Upper lobe of left lung (tissue), 6 donors: ENCODE measurements at regions not wholly inside any gene's neighbourhood (a gene's known extent, or its start where the extent isn't known, plus 50 kb on each side); places are given as distances from the start of the nearest gene placed in this dataset.
A peak's percentile ranks its signal among the peaks of the same experiment; 100 is the strongest.
"Not testable (repeated sequence)": the region's sequence is repeated elsewhere in the genome, so short reads cannot be mapped to it uniquely, and the experiment has no call there.

Experiments used
- ATAC-seq, 2 donors: fragments of 200-7000 bp; cut with Tn5 transposase; one replicate each; pipeline ENCODE4 v1.9.1; 2022; ENCODE audit warnings: mild to moderate bottlenecking in 2 of 2, moderate library complexity in 2 of 2; ENCODE audit not compliant: low FRiP score in 2 of 2
- DNase-seq, 2 donors: peaks; one replicate each; pipeline ENCODE4 v3.0.0-alpha.2; 2019 to 2020
- H3K27ac ChIP-seq, 4 donors: fragments of 200-600 bp; sonication (generic); one replicate each; pipeline ENCODE4 v1.5.1; 2016 to 2019
- H3K27me3 ChIP-seq, 4 donors: fragments of 200-600 bp; sonication (generic); one replicate each; pipeline ENCODE4 v1.5.1; 2017 to 2019
- H3K36me3 ChIP-seq, 4 donors: fragments of 200-600 bp; sonication (generic); one replicate each; pipeline ENCODE4 v1.5.1; 2016 to 2019
- H3K4me1 ChIP-seq, 4 donors: fragments of 200-600 bp; sonication (generic); one replicate each; pipeline ENCODE4 v1.5.1; 2018 to 2019
- H3K4me3 ChIP-seq, 4 donors: fragments of 200-600 bp; sonication (generic); one replicate each; pipeline ENCODE4 v1.5.1; 2017 to 2019; ENCODE audit warnings: mild to moderate bottlenecking in 2 of 4, moderate library complexity in 1 of 4
- H3K9me3 ChIP-seq, 4 donors: fragments of 200-600 bp; sonication (generic); one replicate each; pipeline ENCODE4 v1.5.1; 2018 to 2019
- CTCF ChIP-seq, 6 experiments: fragments of 450-650 bp in 4 of 6; fragments of 200-600 bp in 2 of 6; sonication (generic) in 2 of 6; IDR thresholded peaks; one replicate each; pipeline ENCODE4 v1.5.1; 2016 to 2019; ENCODE audit warnings: antibody characterized with exemption in 6 of 6
- EP300 ChIP-seq, 4 donors: sonication (generic); formaldehyde crosslinking; IDR thresholded peaks; one replicate each; pipeline ENCODE4 v1.5.1; 2017; ENCODE audit warnings: antibody characterized with exemption in 4 of 4, control low read depth in 2 of 4
- POLR2A ChIP-seq, 4 donors: fragments of 450-650 bp; IDR thresholded peaks; one replicate each; pipeline ENCODE4 v1.5.1; 2016 to 2017; ENCODE audit warnings: antibody characterized with exemption in 4 of 4, mild to moderate bottlenecking in 2 of 4
- POLR2AphosphoS5 ChIP-seq, 2 donors: sonication (generic); formaldehyde crosslinking; IDR thresholded peaks; one replicate each; pipeline ENCODE4 v1.5.1; 2017; ENCODE audit warnings: antibody characterized with exemption in 2 of 2
- WGBS, 2 donors: methylation state at CpG; one replicate each; pipeline ENCODE4 v1.1.5; 2017 to 2018; 5-methylcytosine and 5-hydroxymethylcytosine counted together
- donor health status: DM: no; HTN: no; CAD: no; lungs with moderate emphysema.
- donor health status: DM: no; HTN: yes; CAD: no; lungs with severe emphysema.

DNA sequence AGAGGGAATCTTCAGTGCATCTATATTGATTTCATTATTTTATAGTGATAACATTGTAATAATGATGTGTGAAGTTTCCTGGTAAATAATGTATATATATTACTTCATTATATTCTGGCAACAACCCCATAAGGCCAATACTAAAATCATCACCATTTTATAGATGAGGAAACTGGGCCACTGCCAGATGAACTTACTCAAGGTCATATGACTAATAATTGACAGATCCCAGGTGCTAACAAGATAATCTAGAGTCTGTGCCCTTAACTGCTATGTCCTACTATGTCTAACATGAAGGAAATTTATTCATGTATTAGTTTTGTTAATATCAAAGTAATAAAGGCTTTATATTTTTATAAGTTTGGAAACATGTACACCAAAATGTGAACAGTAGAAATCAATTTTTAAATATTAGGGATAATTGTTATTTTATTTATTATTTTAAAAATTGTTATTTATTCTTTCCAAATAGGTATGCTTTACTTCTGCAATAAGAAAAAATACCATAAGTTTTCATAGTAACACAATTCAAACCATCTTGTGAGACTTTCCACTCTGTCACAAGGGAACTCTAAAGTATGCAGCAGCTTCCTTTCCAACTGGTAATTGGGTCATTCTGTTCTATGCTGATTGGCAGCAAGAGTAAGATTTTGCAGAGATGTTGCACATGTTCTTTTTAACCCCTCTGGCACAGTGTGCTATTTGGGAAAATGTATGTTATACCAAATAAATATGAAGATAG lies 90.8 kb upstream of the CMC1 start:
- ATAC-seq = peak in 1 of 2 donors; percentile 57
- H3K27ac ChIP-seq = no peak overlapping the region

DNA sequence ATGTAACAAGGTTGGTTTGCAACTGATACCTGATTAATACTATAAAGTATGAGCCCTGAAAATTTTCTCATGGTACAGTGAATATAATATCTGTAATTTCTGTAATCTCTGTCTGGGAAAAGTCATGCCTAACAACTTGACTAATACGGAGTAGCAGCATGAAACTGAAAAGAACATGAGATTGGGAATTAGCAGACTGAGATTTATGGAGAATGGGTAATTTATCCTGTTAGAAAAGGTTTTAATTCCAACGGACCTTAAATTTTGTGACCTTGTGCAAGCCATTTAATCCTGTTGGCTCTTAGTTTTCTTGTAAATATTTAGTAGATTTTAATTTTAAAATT lies 90.2 kb upstream of the CMC1 start:
- Histone ChIP-seq H3K36me3 (no peaks in the 10 kb centered on the region), H3K27me3 (no peaks in the 10 kb centered on the region), H3K4me3 (no peak overlapping the region), H3K4me1 (peaks cover 0 to 13% (median 4%) of the 10 kb centered on the region in 4 donors), H3K9me3 (peaks cover 0 to 4% (median 2%) of the 10 kb centered on the region in 4 donors), H3K27ac (peak overlapping the region in 1 of 4 donors; percentile 22)
- no peak for ATAC-seq
- TF ChIP-seq POLR2AphosphoS5 (IDR thresholded peaks at IDR 0.05) (no peak), POLR2A (IDR thresholded peaks at IDR 0.05) (no peak), EP300 (IDR thresholded peaks at IDR 0.05) (no peak)
- WGBS, 2 donors = 70 to 72% methylated on average over 2 of the region's 2 CpGs
- DNase-seq = no peak

More for the DNA sequence above, 90.8 kb upstream of the CMC1 start:
- H3K36me3 ChIP-seq = no peaks in the 10 kb centered on the region
- H3K4me1 ChIP-seq = peaks cover 0 to 13% (median 4%) of the 10 kb centered on the region in 4 donors
- no peak for DNase-seq
- H3K9me3 ChIP-seq = peaks cover 0 to 4% (median 2%) of the 10 kb centered on the region in 4 donors
- no peak for TF ChIP-seq EP300 (IDR thresholded peaks at IDR 0.05)
- TF ChIP-seq POLR2AphosphoS5 (IDR thresholded peaks at IDR 0.05) = no peak
- TF ChIP-seq CTCF (IDR thresholded peaks at IDR 0.05) = no peak
- no peak for TF ChIP-seq POLR2A (IDR thresholded peaks at IDR 0.05)
- no peak overlapping the region for H3K4me3 ChIP-seq
- H3K27me3 ChIP-seq = no peaks in the 10 kb centered on the region

- Histone ChIP-seq H3K27me3 (no peaks in the 10 kb centered on the region), H3K9me3 (peaks cover 0 to 4% (median 2%) of the 10 kb centered on the region in 4 donors), H3K4me3 (no peak overlapping the region), H3K36me3 (no peaks in the 10 kb centered on the region), H3K27ac (peak overlapping the region; percentile 22 to 65 (median 28)), H3K4me1 (peaks cover 0 to 13% (median 4%) of the 10 kb centered on the region in 4 donors)
- no peak for DNase-seq
- TF ChIP-seq POLR2A (IDR thresholded peaks at IDR 0.05) = no peak
- TF ChIP-seq CTCF (IDR thresholded peaks at IDR 0.05) = no peak
- no peak for TF ChIP-seq EP300 (IDR thresholded peaks at IDR 0.05)
- TF ChIP-seq POLR2AphosphoS5 (IDR thresholded peaks at IDR 0.05) = no peak
- no peak for ATAC-seq
Measured at GRCh38 chr3:28151608-28152228, 89.7 kb upstream of the CMC1 start.

DNA sequence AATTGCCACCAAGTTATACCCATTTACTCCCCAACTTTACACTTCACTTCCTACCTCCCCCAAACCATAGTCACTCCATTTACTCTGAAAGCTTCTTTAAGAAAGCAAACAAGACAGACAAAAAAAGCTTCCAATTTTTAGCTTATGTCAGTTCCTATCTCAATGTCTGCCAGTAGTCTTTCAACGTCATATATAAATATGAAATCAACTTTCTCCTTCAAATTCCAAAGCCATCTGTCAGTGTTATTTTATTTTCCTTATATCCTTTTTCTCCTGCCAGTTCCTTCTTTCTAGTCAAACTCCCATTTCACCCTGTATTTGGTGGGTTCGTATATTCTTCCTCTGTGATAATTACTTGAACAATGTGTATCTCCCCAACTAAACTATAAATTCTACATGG lies 85.8 kb upstream of the CMC1 start:
- Histone ChIP-seq H3K9me3 (peaks cover 3 to 7% (median 4%) of the 10 kb centered on the region in 4 donors), H3K27me3 (no peaks in the 10 kb centered on the region), H3K36me3 (no peaks in the 10 kb centered on the region), H3K4me1 (peaks cover 0 to 13% (median 4%) of the 10 kb centered on the region in 4 donors), H3K4me3 (no peak overlapping the region), H3K27ac (no peak overlapping the region)
- DNase-seq = no peak
- ATAC-seq = no peak
- TF ChIP-seq CTCF (IDR thresholded peaks at IDR 0.05) = no peak
- no peak for TF ChIP-seq EP300 (IDR thresholded peaks at IDR 0.05)
- TF ChIP-seq POLR2A (IDR thresholded peaks at IDR 0.05) = no peak
- TF ChIP-seq POLR2AphosphoS5 (IDR thresholded peaks at IDR 0.05) = no peak
- 66 to 83% methylated on average over 2 of the region's 2 CpGs for WGBS, 2 donors

GRCh38 chr3:28156599-28156998 lies 84.8 kb upstream of the CMC1 start:
- H3K9me3 ChIP-seq, H3K27me3 ChIP-seq, H3K4me1 ChIP-seq, H3K27ac ChIP-seq, H3K36me3 ChIP-seq, H3K4me3 ChIP-seq, ATAC-seq: not testable (repeated sequence)
- WGBS, 2 donors = 95% methylated on average over 16 of the region's 16 CpGs
- peak in 1 of 2 donors; percentile 5 for DNase-seq

- TF ChIP-seq POLR2AphosphoS5 (IDR thresholded peaks at IDR 0.05) (no peak), POLR2A (IDR thresholded peaks at IDR 0.05) (no peak), EP300 (IDR thresholded peaks at IDR 0.05) (no peak)
- H3K27ac ChIP-seq = no peak overlapping the region
- H3K36me3 ChIP-seq = no peaks in the 10 kb centered on the region
- ATAC-seq = no peak
- WGBS, 2 donors = 35 to 48% methylated on average over 1 of the region's 1 CpG
- H3K9me3 ChIP-seq = no peaks in the 10 kb centered on the region
- H3K4me1 ChIP-seq = no peaks in the 10 kb centered on the region
- H3K27me3 ChIP-seq = no peaks in the 10 kb centered on the region
- DNase-seq = no peak
- H3K4me3 ChIP-seq = no peak overlapping the region
Measured at GRCh38 chr3:28171962-28172361, 69.5 kb upstream of the CMC1 start.
